NCI-H526 (cell line): ENCODE measurements at regions not wholly inside any gene's neighbourhood (a gene's known extent, or its start where the extent isn't known, plus 50 kb on each side); places are given as distances from the start of the nearest gene placed in this dataset.

Source experiments
- DNase-seq, 2 experiments: peaks; one replicate each; lab custom pipeline; 2025; lab: John Stamatoyannopoulos, UW

- no peak for DNase-seq
These were observed 675.1 kb upstream of the CXADR start for GRCh38 chr21:16837721-16838120.

GRCh38 chr21:16838331-16838730 lies 674.5 kb upstream of the CXADR start:
- DNase-seq, result no peak

- DNase-seq, result no peak
These were observed 672.3 kb upstream of the CXADR start for GRCh38 chr21:16840538-16840937.

- peak in 1 of 2 experiments; percentile 3 for DNase-seq
These were observed 670.7 kb upstream of the CXADR start for GRCh38 chr21:16841975-16842695.

GRCh38 chr21:16842696-16843035 lies 670.2 kb upstream of the CXADR start:
- DNase-seq, result peak in 1 of 2 experiments; percentile 4

GRCh38 chr21:16847211-16847610 lies 665.6 kb upstream of the CXADR start:
- no peak for DNase-seq

- peak in 1 of 2 experiments; percentile 30 for DNase-seq
These were observed 661.8 kb upstream of the CXADR start for GRCh38 chr21:16851054-16851453.

GRCh38 chr21:16855164-16855667 lies 657.6 kb upstream of the CXADR start:
- DNase-seq, result no peak

GRCh38 chr21:16863362-16863905 lies 649.4 kb upstream of the CXADR start:
- DNase-seq, result no peak

- DNase-seq, result no peak
These were observed 648.9 kb upstream of the CXADR start for GRCh38 chr21:16863908-16864307.

GRCh38 chr21:16865632-16866031 lies 647.2 kb upstream of the CXADR start:
- no peak for DNase-seq

- no peak for DNase-seq
These were observed 646.0 kb upstream of the CXADR start for GRCh38 chr21:16866851-16867250.

GRCh38 chr21:16870103-16870502 lies 642.7 kb upstream of the CXADR start:
- no peak for DNase-seq

- DNase-seq, result no peak
These were observed 640.2 kb upstream of the CXADR start for GRCh38 chr21:16872616-16873015.

GRCh38 chr21:16873176-16873575 lies 639.7 kb upstream of the CXADR start:
- no peak for DNase-seq

- no peak for DNase-seq
These were observed 639.2 kb upstream of the CXADR start for GRCh38 chr21:16873596-16873995.

GRCh38 chr21:16879479-16879878 lies 633.4 kb upstream of the CXADR start:
- DNase-seq, result no peak

- no peak for DNase-seq
These were observed 621.0 kb upstream of the CXADR start for GRCh38 chr21:16891821-16892220.

- peak; percentile 7 to 45 for DNase-seq
These were observed 612.2 kb upstream of the CXADR start for GRCh38 chr21:16900685-16901084.

- DNase-seq, result no peak
These were observed 604.8 kb upstream of the CXADR start for GRCh38 chr21:16908077-16908476.

- no peak for DNase-seq
These were observed 602.2 kb upstream of the CXADR start for GRCh38 chr21:16910435-16911165.

GRCh38 chr21:16911166-16911607 lies 601.7 kb upstream of the CXADR start:
- DNase-seq, result no peak

GRCh38 chr21:16912075-16912474 lies 600.8 kb upstream of the CXADR start:
- DNase-seq, result no peak
